HepG2 (cell line): ENCODE measurements at regions not wholly inside any gene's neighbourhood (a gene's known extent, or its start where the extent isn't known, plus 50 kb on each side); places are given as distances from the start of the nearest gene placed in this dataset.
"Not testable (repeated sequence)": the region's sequence is repeated elsewhere in the genome, so short reads cannot be mapped to it uniquely, and the experiment has no call there.

Source experiments
- CEBPB ChIP-seq: IDR thresholded peaks from 2 replicates; pipeline ENCODE4 v1.6.1; 2011; ENCODE audit warnings: low read depth, low read length, improper control_type of control experiment, borderline replicate concordance
- EZH2 ChIP-seq: conservative IDR thresholded peaks from 2 replicates; pipeline ENCODE4 v1.6.1; 2012; ENCODE audit warnings: mild to moderate bottlenecking, low read depth, low read length, moderate library complexity
- HDAC2 ChIP-seq: sonication (generic); formaldehyde crosslinking; IDR thresholded peaks from 2 replicates; pipeline ENCODE4 v1.4.0; 2020; ENCODE audit warnings: missing genetic modification reagents
- NFIC ChIP-seq: IDR thresholded peaks from 2 replicates; pipeline ENCODE4 v1.6.1; 2012; ENCODE audit warnings: mild to moderate bottlenecking, low read length, inconsistent platforms
- POLR2AphosphoS2 ChIP-seq: IDR thresholded peaks from 2 replicates; pipeline ENCODE4 v1.6.1; 2011; ENCODE audit warnings: low read depth, low read length, improper control_type of control experiment
- POLR2AphosphoS5 ChIP-seq: IDR thresholded peaks from 2 replicates; pipeline ENCODE4 v1.6.1; 2012; ENCODE audit warnings: low read depth, low read length
- ZNF761 ChIP-seq: sonication (generic); formaldehyde crosslinking; conservative IDR thresholded peaks from 2 replicates; pipeline ENCODE4 v1.4.0; 2020; ENCODE audit warnings: mild to moderate bottlenecking, missing genetic modification reagents
- TF ChIP-seq, protein P1 (sequence below): sonication (generic); formaldehyde crosslinking; IDR thresholded peaks from 2 replicates; pipeline ENCODE4 v1.5.0; 2020; ENCODE audit warnings: mild to moderate bottlenecking, missing genetic modification reagents, moderate library complexity
- TF ChIP-seq, protein P2 (sequence below): sonication (generic); formaldehyde crosslinking; IDR thresholded peaks from 2 replicates; pipeline ENCODE4 v1.8.0; 2022; ENCODE audit warnings: missing genetic modification reagents, mild to moderate bottlenecking, borderline replicate concordance
- TF ChIP-seq, protein P3 (sequence below): sonication (generic); formaldehyde crosslinking; IDR thresholded peaks from 2 replicates; pipeline ENCODE4 v1.4.0; 2020; ENCODE audit warnings: missing genetic modification reagents, borderline replicate concordance
- TF ChIP-seq, protein P4 (sequence below): sonication (generic); formaldehyde crosslinking; IDR thresholded peaks from 2 replicates; pipeline ENCODE4 v1.5.1; 2020; ENCODE audit warnings: mild to moderate bottlenecking, missing genetic modification reagents
- TF ChIP-seq, protein P5 (sequence below), 2 experiments: IDR thresholded peaks; 2 replicates each; pipeline ENCODE4 v1.6.1; 2011 to 2012; ENCODE audit warnings: low read length in 2 of 2, borderline replicate concordance in 1 of 2, low read depth in 1 of 2, mild to moderate bottlenecking in 1 of 2, moderate library complexity in 1 of 2

DNA sequence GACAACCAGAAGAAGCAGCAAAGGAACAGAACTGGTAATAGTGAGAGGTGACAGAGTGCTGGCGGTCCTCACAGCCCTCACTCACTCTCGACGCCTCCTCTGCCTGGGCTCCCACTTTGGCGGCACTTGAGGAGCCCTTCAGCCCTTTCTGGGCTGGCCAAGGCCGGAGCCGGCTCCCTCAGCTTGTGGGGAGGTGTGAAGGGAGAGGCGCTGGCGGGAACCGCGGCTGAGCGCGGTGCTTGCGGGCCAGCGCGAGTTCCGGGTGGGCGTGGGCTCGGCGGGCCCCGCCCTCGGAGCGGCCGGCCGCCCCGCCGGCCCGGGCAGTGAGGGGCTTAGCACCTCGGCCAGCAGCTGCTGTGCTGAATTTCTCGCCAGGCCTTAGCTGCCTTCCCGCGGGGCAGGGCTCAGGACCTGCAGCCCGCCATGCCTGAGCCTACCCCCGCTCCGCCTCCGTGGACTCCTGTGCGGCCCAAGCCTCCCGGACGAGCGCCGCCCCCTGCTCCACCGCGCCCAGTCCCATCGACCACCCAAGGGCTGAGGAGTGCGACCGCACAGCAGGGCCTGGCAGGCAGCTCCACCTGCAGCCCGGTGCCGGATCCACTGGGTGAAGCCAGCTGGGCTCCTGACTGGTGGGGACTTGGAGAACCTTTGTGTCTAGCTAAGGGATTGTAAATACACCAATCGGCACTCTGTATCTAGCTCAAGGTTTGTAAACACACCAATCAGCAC is 366.0 kb downstream of the DNAH5 start:
- not testable (repeated sequence) for TF ChIP-seq EZH2; NFIC; POLR2AphosphoS5; HDAC2 (CRISPR knock-in tag); POLR2AphosphoS2; CEBPB; ZNF761 (CRISPR knock-in tag)
- TF ChIP-seq, protein P1, sequence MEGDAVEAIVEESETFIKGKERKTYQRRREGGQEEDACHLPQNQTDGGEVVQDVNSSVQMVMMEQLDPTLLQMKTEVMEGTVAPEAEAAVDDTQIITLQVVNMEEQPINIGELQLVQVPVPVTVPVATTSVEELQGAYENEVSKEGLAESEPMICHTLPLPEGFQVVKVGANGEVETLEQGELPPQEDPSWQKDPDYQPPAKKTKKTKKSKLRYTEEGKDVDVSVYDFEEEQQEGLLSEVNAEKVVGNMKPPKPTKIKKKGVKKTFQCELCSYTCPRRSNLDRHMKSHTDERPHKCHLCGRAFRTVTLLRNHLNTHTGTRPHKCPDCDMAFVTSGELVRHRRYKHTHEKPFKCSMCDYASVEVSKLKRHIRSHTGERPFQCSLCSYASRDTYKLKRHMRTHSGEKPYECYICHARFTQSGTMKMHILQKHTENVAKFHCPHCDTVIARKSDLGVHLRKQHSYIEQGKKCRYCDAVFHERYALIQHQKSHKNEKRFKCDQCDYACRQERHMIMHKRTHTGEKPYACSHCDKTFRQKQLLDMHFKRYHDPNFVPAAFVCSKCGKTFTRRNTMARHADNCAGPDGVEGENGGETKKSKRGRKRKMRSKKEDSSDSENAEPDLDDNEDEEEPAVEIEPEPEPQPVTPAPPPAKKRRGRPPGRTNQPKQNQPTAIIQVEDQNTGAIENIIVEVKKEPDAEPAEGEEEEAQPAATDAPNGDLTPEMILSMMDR (CRISPR knock-in tag) = not testable (repeated sequence)
- TF ChIP-seq, protein P2, sequence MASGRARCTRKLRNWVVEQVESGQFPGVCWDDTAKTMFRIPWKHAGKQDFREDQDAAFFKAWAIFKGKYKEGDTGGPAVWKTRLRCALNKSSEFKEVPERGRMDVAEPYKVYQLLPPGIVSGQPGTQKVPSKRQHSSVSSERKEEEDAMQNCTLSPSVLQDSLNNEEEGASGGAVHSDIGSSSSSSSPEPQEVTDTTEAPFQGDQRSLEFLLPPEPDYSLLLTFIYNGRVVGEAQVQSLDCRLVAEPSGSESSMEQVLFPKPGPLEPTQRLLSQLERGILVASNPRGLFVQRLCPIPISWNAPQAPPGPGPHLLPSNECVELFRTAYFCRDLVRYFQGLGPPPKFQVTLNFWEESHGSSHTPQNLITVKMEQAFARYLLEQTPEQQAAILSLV = not testable (repeated sequence)
- TF ChIP-seq, protein P3, sequence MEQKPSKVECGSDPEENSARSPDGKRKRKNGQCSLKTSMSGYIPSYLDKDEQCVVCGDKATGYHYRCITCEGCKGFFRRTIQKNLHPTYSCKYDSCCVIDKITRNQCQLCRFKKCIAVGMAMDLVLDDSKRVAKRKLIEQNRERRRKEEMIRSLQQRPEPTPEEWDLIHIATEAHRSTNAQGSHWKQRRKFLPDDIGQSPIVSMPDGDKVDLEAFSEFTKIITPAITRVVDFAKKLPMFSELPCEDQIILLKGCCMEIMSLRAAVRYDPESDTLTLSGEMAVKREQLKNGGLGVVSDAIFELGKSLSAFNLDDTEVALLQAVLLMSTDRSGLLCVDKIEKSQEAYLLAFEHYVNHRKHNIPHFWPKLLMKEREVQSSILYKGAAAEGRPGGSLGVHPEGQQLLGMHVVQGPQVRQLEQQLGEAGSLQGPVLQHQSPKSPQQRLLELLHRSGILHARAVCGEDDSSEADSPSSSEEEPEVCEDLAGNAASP (CRISPR knock-in tag) = not testable (repeated sequence)
- TF ChIP-seq, protein P4, sequence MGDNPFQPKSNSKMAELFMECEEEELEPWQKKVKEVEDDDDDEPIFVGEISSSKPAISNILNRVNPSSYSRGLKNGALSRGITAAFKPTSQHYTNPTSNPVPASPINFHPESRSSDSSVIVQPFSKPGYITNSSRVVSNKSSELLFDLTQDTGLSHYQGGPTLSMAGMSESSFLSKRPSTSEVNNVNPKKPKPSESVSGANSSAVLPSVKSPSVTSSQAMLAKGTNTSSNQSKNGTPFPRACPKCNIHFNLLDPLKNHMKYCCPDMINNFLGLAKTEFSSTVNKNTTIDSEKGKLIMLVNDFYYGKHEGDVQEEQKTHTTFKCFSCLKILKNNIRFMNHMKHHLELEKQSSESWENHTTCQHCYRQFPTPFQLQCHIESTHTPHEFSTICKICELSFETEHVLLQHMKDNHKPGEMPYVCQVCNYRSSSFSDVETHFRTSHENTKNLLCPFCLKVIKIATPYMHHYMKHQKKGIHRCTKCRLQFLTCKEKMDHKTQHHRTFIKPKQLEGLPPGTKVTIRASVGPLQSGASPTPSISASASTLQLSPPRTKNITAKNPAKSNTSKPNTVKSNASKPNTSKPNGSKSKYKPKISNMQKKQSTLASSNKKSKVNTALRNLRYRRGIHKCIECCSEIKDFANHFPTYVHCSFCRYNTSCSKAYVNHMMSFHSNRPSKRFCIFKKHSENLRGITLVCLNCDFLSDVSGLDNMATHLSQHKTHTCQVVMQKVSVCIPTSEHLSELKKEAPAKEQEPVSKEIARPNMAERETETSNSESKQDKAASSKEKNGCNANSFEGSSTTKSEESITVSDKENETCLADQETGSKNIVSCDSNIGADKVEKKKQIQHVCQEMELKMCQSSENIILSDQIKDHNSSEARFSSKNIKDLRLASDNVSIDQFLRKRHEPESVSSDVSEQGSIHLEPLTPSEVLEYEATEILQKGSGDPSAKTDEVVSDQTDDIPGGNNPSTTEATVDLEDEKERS (CRISPR knock-in tag) = not testable (repeated sequence)
- TF ChIP-seq, protein P5, sequence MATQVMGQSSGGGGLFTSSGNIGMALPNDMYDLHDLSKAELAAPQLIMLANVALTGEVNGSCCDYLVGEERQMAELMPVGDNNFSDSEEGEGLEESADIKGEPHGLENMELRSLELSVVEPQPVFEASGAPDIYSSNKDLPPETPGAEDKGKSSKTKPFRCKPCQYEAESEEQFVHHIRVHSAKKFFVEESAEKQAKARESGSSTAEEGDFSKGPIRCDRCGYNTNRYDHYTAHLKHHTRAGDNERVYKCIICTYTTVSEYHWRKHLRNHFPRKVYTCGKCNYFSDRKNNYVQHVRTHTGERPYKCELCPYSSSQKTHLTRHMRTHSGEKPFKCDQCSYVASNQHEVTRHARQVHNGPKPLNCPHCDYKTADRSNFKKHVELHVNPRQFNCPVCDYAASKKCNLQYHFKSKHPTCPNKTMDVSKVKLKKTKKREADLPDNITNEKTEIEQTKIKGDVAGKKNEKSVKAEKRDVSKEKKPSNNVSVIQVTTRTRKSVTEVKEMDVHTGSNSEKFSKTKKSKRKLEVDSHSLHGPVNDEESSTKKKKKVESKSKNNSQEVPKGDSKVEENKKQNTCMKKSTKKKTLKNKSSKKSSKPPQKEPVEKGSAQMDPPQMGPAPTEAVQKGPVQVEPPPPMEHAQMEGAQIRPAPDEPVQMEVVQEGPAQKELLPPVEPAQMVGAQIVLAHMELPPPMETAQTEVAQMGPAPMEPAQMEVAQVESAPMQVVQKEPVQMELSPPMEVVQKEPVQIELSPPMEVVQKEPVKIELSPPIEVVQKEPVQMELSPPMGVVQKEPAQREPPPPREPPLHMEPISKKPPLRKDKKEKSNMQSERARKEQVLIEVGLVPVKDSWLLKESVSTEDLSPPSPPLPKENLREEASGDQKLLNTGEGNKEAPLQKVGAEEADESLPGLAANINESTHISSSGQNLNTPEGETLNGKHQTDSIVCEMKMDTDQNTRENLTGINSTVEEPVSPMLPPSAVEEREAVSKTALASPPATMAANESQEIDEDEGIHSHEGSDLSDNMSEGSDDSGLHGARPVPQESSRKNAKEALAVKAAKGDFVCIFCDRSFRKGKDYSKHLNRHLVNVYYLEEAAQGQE (IDR thresholded peaks at IDR 0.05; ENCODE audit: borderline replicate concordance in 1 of 2, low read depth in 1 of 2, low read length in 2 of 2) = not testable (repeated sequence)
